DMS53 treated with DMSO at 0.1 percent for 48 hours (cell line): ENCODE measurements at regions not wholly inside any gene's neighbourhood (a gene's known extent, or its start where the extent isn't known, plus 50 kb on each side); places are given as distances from the start of the nearest gene placed in this dataset.

Experiments
- DNase-seq: peaks from one replicate; lab custom pipeline; 2025; ENCODE audit not compliant: unreplicated experiment; lab: John Stamatoyannopoulos, UW

DNA sequence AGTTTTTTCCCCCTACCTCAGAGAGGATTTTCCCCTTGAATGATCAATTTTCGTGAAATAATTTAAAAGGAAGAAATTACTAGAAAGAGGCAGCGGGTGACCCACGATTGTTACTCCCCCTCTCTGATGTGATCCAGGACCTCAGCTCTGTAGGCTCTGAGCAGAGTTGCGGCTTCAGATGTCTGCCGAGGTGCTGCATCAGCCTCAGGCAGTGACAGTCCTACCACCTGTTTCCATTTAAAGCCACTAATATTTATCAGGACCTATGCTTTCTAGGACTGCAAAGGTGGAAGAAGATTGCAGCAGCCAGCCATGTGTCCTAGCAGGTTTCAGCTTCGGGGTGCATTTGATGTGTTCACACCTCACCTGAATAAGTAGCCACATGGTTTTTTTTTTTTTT, 294.8 kb upstream of the C2CD4B start:
- DNase-seq: no peak

DNA sequence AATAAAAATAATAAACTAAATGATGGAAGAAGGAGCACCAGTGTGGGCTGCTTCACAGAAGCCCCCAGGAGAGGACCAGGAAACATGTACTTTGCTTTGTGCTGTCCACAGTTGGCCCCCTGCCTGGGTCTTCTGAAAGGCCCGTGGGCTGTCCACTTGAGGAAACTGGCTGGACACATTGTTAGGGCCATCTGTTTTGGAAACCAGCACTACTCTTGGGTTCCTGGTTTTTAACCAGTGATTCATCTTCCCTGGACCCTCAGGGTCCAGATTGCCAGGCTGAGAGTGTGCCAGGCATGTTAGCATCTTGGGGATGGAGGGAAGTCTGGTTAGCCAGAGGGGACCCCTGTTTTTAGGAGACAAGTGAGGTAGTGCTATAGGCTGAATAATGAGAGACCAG, 297.2 kb upstream of the C2CD4B start:
- no peak for DNase-seq

DNA sequence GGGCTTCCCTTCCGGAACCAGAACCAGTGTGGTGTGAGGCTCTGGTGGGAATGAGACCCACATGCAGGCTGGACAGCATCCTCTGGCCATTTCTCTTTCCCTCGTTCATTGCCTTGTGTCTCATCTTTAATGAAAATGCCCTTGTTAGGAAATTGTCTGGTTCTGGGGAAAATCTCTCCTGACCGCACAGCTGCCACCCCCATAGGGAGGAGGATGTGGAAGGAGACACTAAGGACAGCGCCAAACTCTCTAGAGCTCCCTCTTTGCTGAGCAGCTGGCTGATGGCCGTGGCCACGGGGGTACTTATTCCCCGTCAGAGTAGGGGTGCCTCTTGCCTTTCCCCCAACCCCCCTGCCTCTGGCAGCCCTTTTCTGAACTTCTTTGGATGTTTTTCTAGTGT, 297.6 kb upstream of the C2CD4B start:
- no peak for DNase-seq

DNA sequence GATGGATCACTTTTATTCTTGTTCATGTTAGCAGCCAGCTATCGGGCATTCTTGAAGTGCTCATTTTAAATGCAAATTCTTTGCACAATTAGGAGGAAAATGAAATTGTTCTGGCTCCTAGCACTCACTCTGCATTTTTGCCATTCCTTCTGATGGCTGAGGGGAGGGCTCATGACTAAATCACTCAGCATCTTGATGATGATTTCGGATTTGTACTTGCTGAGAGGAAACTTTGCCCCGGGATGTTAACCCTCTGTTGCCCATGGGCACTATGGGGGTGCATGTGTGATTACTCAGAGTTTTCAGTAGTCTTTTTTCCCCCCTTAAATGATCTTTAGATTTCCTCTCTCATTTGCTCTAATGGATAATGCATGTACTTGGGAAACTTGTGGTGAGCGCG, 299.6 kb upstream of the C2CD4B start:
- DNase-seq: no peak

DNA sequence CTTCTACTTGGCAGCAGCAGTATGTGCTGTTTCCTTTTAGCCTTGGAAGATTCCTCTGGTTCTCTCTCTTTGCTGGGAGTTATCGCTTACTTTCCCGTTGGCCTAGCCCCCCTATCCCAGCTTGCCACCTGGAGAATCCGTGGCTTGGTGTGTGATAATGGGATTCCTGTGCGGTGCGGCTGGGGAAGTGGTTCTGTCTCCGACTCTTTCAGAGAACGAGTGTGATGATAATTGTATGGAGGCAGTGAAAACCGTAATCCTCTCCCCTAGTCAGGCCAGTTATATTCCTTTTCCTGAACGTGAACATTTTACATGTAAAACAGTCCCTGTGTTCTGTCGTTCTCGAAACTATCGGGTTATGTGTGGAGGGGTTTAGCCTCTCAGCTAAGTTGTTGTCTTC, 300.1 kb upstream of the C2CD4B start:
- DNase-seq: no peak

DNA sequence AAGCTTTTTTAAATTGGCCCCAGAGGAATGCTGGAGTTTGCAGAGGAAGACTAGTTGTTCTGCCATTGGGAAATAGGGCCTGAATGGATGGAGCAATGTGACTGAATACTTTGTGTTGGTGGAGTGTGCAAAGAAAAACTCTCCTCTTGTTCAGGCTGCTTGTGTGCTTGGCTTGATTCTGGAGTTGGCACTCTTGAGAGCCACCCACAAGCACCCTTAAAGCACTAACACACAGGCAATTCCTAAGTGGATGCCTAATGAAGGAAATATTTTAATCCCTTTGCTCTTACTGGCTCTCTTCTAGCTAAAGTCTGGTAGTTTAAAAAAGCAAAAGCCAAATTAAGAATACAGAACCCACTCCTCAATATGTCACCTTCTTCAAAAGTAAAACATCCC, 304.4 kb upstream of the C2CD4B start:
- DNase-seq: no peak

DNA sequence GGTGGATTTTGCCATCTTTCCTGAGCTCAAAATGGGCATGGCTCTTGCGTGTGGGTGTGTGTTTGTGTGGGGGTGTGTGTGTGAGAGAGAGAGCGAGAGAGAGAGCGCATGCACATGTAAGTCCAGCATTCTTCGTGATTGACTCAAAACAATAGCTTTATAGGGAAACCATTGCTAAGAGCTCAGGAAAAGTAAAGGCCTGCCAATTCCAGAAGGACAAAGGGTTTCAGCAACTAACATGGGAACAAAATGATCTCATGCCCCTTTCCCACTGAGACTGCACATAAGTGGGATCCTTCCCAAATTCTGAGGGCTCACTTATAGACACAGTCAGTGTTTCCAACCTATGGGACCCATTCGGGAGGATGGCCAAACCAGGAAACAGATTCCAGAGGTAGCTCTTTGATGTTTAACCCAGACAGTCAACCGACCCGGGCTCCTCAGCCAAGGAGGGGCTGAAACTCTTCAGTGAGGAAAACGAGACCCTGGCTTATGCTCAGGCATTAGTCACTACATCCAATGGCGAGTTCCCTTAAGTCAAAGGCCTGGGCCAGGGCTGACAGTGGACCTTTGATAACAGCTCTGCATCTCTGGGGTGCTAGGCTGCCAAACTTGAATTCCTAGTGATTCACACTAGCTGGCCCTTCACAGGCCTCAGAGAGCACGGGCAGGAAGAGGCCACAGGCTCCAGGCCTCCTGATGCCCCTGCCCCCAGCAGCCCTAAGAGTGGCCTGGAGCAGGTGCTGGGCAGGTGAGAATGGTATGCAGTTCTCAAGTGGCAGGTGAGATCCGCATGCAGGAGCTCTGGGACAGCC, 305.0 kb upstream of the C2CD4B start:
- DNase-seq: peak; percentile 37

DNA sequence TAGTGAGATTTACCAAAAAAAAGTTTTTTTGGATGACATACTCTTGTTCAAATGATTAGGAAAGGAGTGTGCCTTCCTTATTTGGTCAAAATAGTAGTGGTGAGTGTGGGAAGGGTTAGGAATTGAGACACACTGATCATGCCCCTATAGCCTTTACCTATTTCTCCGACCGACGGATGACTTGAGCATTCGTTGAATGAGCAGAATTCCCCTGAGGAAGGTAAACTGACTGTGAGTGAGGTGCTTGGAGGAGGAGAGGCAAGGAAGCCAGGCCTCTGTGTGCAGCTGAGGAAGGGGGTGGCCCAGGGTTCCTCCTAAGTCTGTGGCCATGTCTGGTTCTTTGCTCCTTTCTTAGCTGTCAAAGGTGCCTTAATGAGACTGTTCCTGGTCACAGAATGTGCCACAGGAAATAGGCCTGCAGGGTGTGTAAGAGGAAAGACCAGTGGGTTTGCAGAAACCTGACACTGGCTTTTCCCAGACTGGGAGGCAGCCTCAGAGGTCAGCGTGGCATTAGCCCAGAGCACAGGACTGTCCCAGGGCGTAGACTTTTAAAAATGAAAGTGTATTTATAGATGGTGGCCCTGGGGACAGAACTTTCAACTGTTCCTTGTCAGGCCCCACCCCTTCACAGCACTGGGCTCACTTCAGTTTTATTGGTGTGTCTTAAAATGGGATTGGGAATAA, 307.7 kb upstream of the C2CD4B start:
- peak; percentile 9 for DNase-seq

DNA sequence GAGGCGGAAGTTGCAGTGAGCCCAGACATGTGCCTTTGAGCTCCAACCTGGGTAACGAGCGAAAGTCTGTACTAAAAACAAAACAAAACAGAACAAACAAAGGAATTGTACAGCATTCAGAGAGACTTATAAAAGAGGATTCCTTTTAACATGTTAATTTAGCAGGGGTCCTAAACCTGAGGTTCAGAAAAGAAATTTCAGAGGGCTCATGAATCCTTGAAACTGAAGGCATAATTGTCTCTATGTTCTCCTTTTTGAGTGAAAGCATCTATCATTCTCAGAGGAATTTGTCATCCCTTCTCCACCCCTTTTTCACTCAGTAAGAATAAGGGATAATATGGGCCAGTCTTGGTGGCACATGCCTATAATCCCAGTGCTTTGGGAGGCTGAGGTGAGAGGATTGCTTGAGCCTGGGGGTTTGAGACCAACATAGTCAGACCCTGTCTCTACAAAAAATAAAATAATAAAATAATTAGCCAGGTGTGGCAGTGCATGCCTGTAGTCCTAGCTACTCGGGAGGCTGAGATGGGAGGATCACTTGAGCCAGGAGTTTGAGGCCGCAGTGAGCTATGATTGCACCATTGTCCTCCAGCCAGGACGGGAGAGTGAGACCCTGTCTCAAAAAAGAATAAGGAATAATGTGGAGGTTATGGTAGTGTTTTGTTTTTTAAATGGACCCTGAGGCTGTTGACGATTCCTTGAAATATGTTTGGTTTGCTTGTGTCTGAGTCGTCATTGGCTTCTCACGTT, 309.1 kb upstream of the C2CD4B start:
- DNase-seq: no peak

DNA sequence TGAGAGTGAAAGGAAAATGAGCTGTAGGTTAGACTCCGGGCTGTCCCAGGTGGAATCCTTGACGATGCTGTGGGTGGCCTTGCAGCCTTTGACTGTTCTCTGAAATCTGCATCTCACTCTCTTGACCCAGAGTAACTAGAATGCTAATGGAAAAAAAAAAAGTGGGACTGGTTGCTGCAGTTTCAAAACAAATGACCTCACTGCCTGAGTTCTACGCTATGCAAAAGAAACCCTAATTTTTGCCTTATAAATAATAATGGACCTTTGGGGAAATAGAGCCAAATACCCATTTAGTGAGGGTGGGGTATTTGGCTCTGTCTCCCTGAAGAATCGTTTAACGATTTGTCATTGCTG, 309.7 kb upstream of the C2CD4B start:
- no peak for DNase-seq

DNA sequence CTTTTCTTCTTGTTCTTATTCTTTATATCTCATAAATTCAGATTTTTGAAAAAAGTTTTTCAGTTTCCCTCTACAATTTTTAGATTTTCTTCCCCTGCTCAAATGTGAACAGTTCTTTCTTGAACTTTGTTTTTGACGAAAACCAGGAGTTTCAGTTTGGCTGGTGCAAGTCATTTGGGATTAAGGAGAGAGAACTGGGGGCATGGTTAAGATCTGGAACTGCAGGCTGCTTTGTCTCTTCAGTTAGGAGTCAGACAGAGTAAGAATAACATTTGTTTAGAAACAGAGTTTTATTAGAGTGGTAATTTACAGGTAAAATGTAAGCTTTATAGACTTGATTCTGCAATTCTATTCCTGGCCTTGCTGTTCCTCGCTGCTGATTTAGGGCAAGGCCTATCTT, 310.5 kb upstream of the C2CD4B start:
- no peak for DNase-seq

DNA sequence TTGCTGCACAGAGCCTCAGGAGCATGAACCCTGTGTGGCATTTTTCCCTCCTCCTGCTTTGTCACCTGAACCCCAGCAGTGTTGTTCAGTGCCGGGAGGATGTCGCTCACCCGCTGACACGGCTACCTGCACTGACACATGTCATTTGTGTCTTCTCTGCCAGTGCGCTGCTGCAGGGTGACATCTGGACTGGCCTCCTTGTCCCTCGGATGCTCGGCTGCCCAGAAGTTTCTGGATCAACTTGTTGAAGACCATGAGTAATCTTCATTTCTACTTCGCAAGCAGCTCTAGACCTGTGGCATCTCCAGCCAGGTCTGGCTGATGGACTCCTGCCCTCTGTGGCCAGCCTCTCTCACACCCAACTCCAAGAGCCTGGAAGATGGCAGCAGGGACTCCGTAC, 311.1 kb upstream of the C2CD4B start:
- DNase-seq: no peak

DNA sequence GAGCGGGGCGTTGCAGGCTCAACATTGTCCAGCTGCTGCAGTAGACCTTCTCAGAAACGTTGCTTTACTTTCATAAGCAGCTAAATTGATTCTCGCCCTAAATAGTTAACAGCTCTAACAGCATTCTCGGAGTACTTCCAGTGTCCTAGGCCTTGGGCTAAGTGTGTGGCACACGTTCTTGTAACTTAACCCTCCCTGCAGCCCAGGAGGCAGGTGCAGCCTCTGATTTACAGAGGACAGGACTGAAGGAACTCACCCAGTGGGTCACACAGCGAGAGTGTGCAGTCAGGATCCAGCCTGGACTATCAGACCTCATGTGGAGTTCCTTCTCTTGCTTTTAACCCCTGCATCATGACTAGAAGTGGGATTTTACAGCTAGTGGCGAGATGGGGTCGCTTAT, 312.8 kb upstream of the C2CD4B start:
- no peak for DNase-seq

DNA sequence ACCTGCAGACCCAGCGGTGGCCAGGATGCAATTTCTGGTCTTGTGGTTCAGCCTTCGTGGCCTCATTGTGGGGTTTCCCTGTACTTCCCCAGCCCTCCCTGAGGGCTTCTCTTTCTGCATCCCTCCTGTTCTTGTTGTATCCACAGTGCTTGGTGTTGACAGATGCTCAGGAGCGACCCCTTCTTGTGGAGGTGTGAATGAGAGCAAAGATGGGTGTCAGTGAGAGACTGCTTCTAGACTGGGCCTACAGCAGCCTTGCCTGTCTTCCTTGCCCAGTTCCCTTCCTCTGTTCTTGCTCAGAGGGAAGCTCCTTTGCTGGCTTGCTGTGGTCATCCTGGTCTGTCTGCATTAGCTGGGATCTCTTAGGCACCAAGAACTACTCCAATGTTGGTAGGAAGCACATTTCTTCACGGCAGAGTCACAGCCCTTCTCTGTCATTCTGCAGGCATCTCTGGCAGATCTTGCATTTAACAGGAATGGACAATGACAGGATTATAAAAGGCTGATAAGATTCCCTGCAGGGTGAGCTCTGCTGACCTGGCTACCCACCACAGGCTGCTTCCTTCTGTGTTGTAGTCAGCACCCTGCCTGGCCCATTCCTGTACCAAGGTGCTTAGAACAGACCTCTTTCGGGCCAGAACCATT, 317.8 kb upstream of the C2CD4B start:
- peak; percentile 1 for DNase-seq

DNA sequence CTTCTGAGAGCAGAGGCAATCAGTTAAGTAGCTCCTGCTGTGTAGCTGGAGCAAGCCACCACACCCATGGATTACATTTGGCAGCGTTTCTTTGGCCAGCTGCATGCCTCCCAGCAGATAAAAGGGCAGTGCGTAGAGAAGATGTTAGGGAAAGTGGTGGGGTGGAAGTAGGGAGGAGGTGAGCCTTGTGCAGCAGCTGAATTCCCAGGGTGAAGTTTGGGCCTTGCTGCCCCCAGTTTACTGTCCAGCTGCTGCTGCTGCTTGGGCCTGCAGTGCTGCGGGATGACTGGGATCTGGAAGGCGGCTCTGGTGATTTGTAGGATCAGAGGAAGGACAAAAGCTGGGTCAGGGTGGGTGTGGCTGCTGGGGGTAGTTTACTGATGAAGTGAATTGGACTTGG, 318.7 kb upstream of the C2CD4B start:
- no peak for DNase-seq

DNA sequence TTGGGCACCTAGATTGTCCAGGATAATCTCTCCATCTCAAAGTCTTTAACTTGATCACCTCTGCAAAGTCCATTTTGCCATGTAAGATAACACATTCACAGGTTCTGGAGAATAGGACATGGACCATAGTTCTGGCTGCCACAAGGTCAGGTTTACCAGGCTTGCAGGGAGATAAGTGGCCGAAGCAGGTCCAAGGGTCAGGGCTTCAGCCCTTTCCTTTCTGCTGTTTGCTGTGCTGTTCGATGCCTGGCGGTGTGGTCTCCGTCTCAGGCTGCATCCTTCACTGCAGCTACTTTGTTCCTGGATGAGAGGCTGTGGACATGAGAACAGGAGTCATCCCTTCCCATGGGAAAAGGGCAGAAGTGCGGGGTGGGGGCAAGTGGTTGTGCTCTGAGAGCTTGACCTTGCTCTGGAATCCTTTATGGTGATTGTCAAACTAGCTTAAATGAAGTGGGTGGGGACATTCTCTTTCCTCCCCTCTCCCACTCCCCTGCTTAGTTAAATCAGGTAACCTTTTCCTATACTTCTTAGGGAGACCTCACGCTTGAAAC, 320.2 kb upstream of the C2CD4B start:
- DNase-seq: no peak

DNA sequence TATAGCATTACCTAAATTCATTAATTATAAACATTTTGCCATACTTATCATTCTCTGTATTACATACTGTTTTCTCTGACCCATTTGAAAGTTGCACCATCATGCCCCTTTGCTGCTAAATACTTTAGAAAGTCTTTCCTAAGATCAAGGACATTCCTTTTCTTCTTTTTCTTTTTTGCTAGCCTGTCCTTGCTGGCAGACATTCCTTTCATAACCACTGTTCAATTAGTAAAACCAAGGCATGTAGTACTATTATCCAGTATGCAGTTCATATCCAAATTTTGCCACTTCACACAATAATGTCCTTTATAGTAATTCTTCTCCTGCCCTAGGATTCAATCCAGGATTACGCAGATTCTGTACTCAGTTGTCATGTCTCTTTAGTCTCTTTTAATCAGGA, 321.0 kb upstream of the C2CD4B start:
- DNase-seq: no peak

DNA sequence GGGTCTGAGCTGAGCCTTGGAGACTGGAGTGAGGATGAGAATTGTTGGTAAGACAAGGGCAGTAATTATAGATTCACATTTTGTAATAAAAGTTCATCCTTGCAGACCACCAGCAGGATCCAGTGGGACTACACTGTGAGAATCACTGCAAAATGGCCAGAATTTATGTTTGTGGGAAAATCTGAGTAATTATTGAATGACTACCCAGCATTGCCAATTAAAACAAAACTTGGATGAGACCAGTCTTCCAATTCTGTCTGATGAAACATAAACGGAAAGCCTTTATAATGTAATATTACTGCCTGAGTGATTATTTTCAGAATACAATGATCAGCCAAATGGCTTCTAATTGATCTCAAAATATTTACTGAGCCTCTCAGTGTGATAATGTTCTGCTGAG, 323.3 kb upstream of the C2CD4B start:
- DNase-seq: no peak

DNA sequence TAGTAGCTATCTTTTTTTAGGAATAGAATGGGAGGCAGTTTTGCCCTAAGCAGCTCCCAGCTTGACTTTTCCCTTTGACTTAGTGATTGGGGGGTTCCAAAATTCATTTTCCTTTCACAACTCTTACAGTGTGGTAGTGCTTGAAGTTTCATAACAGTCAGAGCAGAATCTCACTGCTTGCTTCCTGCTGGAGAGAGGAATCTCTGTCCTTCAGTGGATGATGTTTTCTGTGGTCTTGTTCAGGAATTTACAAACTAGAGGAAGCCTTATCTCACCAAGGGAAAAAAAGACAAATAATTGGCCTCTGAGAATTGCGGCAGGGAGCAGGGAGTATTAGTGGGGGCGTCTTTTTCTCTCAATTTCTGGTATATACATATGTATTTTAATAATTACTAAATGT, 326.6 kb upstream of the C2CD4B start:
- DNase-seq: no peak

DNA sequence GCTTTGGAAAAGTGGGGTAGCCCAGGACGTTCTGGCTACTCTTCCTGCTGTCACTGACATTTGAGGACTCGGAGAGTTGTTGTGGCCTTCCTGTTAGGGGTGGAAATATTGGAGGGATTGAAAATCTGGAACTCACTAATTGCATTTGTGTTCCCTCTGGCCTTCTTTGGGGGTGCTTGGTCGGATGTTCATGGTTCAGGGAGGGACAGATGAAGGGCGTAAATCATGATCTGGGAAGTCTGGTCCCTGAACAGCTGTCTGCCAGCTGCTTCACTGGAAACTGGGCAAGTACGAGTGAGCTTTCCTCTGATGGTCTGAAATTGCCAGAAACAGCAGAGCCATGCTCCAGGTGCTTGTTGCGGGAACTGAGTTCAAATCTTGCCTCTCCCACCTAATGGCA, 327.8 kb upstream of the C2CD4B start:
- no peak for DNase-seq

DNA sequence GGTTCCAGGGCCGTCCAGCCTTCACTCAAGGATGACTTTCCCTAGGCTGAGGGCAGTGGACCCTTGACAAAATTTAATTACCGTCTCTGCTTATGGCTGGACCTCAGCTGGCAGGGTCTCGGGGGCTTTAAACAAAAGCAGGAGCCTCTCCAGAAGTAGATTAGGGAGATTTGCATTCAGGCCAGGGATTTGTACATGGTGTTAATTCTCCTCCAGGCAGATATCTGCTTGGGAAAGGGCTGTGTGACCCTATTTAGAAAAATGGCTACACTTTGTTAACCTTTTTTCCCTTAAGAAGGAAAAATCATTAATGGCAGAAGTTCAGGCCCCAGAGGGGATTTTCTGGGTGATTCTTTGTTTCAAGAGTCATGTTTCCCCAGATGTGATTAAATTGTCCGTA, 329.1 kb upstream of the C2CD4B start:
- DNase-seq: no peak
